ENCODE measurements at regions not wholly inside any gene's neighbourhood (a gene's known extent, or its start where the extent isn't known, plus 50 kb on each side); places are given as distances from the start of the nearest gene placed in this dataset.
A peak's percentile ranks its signal among the peaks of the same experiment; 100 is the strongest.

- no peak for DNase-seq
Observed at GRCh38 chr2:71832388-71832787, 315.3 kb downstream of the CYP26B1 start.

- no peak for DNase-seq
Observed at GRCh38 chr2:71831193-71831577, 316.5 kb downstream of the CYP26B1 start.

DNA sequence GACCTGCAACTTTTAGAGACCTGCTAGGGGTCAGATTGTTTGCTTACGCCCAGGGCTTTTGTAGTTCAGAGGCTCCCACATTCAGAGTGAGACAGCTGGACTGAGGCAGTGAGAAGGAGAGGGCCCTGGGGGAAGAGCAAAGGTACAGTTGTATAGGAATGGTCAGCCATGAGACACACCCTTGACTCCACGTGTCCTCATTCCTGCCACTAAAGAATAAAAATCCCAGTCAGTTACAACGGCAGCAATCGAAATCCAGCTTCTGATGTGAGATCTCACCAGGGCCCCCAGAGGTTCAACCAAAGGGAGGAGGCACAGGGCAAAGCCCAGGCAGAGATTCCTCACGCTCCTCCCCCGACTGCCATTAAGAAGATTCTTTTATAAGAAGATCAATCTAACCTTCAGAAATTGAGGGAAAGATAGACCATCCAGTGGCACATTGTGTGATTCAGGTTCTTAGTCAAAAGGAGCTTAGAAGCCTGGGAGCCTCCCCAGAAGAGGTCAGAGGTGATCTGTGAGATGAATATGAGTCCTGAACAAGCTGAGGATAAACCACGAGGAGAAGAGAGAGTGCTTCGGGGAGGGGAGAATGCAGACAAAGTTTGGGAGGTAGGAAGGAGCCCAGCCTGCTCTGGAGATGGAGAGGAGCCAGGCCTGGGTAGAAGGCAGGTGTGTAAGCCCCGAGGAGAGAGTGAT is 317.0 kb downstream of the CYP26B1 start:
- no peak for DNase-seq

- DNase-seq: no peak
Observed at GRCh38 chr2:71829008-71829407, 318.7 kb downstream of the CYP26B1 start.

GRCh38 chr2:71827973-71828372 is 319.7 kb downstream of the CYP26B1 start:
- no peak for DNase-seq

GRCh38 chr2:71827524-71827901 is 320.1 kb downstream of the CYP26B1 start:
- no peak for DNase-seq

- no peak for DNase-seq
Observed at GRCh38 chr2:71826826-71827523, 320.7 kb downstream of the CYP26B1 start.

DNA sequence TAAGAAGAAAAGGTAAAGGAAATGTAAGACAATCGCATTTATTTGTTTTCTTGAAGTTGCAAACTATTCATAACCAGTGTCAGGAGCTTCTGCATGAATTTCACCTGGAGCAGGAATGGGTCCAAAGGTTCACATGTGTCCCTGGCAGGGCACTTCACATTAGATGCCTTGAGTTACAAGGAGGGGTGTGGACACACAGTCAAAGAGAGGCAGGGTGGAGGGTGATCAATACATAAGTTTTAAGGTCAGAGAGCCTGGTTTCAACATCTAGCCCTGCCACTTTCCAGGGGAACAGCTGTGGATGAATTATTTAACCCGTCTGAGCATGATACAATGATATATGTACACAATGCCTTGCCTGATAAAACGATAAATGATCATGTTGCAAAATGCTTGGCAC is 321.4 kb downstream of the CYP26B1 start:
- DNase-seq: no peak

GRCh38 chr2:71824436-71824835 is 323.2 kb downstream of the CYP26B1 start:
- DNase-seq: no peak

- DNase-seq: no peak
Observed at GRCh38 chr2:71823526-71823925, 324.1 kb downstream of the CYP26B1 start.

DNA sequence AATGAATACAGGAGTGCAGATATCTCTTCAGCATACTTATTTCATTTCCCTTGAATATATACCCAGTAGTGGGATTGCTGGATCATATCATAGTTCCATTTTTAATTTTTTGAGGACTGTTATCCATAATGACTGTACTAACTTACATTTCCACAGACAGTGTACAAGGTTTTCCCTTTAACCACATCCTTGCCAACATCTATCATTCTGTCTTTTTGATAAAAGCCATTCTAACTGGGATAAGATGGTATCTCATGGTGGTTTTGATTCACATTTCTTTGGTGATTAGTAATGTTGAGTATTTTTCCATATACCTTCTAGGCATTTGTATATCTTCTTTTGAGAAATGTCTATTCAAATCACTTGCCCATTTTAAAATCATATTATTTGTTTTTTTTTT is 325.2 kb downstream of the CYP26B1 start:
- no peak for DNase-seq

GRCh38 chr2:71821856-71822255 is 325.8 kb downstream of the CYP26B1 start:
- no peak for DNase-seq

DNA sequence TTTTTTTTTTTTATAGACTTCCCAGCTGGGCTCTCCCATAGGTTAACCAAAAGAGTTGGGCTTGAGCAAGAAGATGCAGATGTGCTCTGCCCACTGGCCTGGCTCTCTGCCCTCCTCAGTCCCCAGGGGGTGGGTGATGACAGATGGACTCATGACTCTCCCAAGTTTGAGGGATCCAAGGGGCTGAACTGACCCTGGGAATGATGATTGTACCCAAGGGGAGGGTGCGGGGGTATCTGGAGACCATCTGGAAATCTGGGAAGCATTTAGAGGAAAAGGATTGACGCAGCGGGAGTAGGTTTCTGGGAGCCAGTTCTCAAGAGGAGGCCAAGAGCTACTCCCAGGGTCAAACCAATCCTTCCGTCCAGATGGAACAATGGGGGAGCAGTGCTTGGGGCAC is 330.8 kb downstream of the CYP26B1 start:
- DNase-seq: no peak

GRCh38 chr2:71815701-71816474 is 331.8 kb downstream of the CYP26B1 start:
- DNase-seq: no peak

DNA sequence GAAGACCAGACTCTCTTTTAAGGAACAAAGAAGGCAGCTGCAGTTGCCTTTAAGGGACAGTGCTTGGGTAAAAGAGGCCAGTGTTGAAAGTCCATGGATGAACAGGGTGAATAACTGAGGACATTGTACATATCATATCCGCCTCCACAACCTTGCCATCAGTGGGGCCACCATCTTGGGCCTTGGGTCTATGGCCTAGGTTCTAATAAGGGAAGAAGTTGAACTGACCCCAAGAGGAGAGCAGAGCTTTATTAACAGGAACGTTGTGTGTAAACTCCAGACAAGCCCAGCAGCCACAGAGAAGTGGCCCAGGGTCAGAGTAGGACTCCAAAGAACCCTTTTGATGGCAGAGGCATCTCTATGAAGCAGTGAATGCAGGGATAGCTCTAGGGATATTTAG is 332.8 kb downstream of the CYP26B1 start:
- DNase-seq: no peak

DNA sequence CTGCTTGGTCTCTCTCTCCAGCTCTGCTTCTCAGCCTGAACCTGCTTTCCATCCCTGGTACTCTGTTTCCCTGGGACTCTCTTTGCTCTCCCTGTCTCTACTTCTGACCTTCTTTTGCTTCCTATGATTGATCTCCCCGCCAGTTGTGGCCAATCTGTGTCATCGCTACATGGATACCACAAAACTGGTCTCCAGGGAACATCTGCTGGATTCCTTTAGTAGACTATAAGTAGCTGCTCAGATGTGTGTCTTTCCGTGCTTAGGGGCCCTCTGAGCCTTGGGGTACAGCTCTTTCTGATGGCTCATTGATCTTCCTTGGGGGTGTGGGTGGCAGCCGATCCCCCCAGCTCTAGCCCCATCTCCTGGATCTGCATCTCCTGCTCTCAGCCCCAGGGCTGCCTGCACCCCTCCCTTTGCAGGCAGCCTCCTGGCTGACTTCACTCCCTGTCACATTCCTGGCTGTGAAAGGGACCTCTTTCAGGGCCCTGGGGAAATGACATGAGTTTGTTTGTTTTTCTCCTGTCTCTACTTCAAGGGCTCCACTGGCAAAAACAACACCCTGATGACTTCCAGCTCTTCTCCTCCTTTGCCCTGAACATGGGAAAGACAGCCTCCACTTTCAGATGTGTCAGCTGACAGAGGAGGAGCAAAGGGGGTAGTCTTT is 333.7 kb downstream of the CYP26B1 start:
- peak; percentile 21 for DNase-seq

GRCh38 chr2:71813315-71813714 is 334.3 kb downstream of the CYP26B1 start:
- peak; percentile 30 for DNase-seq

DNA sequence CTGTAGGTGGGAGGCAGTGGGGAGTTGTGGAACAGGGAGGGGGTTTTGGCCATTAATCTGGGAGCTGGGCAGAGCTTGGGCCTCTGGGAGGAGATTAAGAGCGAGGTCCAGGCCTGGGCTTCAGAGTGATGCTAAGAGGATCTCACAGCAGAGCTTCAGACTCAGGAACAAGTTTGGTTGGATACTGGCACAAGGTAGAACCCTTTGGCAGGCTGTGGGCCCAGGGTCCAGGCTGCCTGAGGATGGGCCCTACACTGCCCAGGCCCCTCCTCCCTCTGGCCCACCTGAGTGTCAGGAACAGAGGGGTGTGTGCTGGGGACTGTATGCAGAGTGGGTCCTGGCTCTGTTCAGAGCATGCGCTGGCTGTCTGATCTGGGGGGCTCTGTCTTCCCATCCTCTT is 334.9 kb downstream of the CYP26B1 start:
- no peak for DNase-seq

DNA sequence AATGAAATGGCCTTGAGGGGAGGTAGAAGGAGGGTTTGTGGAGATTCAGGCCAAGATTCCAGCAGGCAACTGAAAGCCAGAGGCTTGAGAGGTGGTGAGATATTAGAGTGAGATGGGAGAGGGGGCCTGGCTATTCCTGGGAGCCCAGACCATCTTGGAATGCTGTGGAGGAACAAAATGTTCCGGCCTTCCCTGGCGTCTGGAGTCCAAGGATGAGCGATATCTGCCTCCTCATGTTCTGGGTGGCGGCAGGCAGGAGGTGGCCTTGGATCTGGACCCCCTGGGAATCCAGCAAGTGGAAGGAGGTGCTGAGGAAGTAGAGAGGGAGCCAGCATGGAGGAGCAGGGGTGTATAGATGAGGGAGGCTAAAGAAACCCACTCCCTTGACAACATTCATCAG is 335.9 kb downstream of the CYP26B1 start:
- no peak for DNase-seq

- peak; percentile 17 for DNase-seq
Observed at GRCh38 chr2:71811157-71811556, 336.5 kb downstream of the CYP26B1 start.

GRCh38 chr2:71807581-71808451 is 339.8 kb downstream of the CYP26B1 start:
- peak; percentile 19 for DNase-seq

DNA sequence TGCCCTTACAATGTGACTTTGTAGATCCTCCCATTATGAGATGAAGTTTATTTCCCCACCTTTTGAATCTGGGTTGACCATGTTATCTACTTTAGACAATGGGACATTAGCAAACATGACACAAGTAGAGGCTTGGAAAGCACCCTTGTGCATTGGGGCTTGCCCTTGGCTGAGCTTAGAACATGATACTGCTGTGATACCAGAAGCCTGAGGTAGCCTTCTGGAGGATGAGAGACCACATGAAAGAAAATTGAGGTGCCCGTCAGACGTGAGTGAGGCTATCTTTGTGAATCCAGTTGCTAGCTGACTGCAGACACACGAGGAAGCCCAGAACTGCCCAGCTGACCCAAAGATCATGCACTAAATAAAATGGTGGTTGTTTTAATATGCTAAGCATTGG is 341.2 kb downstream of the CYP26B1 start:
- DNase-seq: no peak
